ENCODE measurements at regions not wholly inside any gene's neighbourhood (a gene's known extent, or its start where the extent isn't known, plus 50 kb on each side); places are given as distances from the start of the nearest gene placed in this dataset.

DNA sequence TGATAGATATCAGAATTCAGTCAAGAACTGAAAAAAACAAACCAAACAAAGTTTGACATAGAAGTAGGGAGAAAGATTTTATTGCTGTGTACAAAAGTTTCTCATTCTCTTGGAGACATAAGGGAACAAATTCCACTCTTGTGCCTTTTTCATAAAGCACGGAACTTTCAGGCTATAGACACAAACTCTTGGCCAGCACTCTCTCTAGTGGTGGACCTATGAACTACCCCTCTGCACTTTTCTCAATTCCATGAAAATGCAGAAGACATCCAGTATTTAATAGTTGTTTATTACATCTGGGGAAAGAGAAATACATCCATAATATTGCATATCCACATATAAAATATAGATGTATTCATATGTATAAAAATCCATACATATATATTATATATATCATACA, 291.6 kb upstream of the HS3ST1 start:
- Histone ChIP-seq H3K4me3 (replicated peaks in 1 of 2; ENCODE audit: low read depth in 1 of 2, low read length in 2 of 2) (no peak overlapping the region), H3K9ac (ENCODE audit: low read length) (peak overlapping the region; percentile 23; the same call in 1 of the 2 replicates), H3K9me2 (ENCODE audit: insufficient read depth) (no peaks in the 10 kb centered on the region), H3K27ac (ENCODE audit: low read depth, low read length) (peak overlapping the region; percentile 45), H3K4me1 (ENCODE audit: control insufficient read depth in 1 of 2, insufficient read depth in 2 of 2, low read length in 2 of 2) (peaks cover 5 to 47% of the 10 kb centered on the region in 2 experiments; a peak in 3 of 4 replicates), H3K9me3 (ENCODE audit: control insufficient read depth in 1 of 2, insufficient read depth in 1 of 2, low read depth in 1 of 2, low read length in 2 of 2) (peaks cover 0 to 6% of the 10 kb centered on the region in 2 experiments; a peak in 1 of 4 replicates), H3K27me3 (ENCODE audit: insufficient read depth, low read length) (no peaks in the 10 kb centered on the region), H4K20me1 (ENCODE audit: insufficient read depth) (no peaks in the 10 kb centered on the region), H3K79me2 (ENCODE audit: insufficient read depth, low read length) (peaks cover 7% of the 10 kb centered on the region; the same call in 1 of the 2 replicates), H3K36me3 (ENCODE audit: control insufficient read depth in 1 of 2, insufficient read depth in 2 of 2, low read length in 2 of 2) (peaks cover 0 to 37% of the 10 kb centered on the region in 2 experiments; a peak in 2 of 4 replicates), H2AFZ (ENCODE audit: low read depth, low read length, poor library complexity, severe bottlenecking) (peak overlapping the region; percentile 79), H3K4me2 (ENCODE audit: low read length) (peak overlapping the region; percentile 17; the same call in 1 of the 2 replicates)
- no TSS peak for BruUV-seq (replicated peaks)
- POLR2A ChIA-PET, result interaction anchor here (1.2 to 1.3 kb wide), 3 partner anchors 85 to 291 kb away, joined by 3 to 9 read pairs (median 4); partner anchors contain the start of gene HS3ST1
- no peak for DNase-seq (ENCODE audit: low read depth, low spot score)
- RAD21 ChIA-PET (ENCODE audit: low non-redundant PET in 1 of 2, low total read pairs in 2 of 2, uncharacterized antibody in 2 of 2, unreplicated experiment in 2 of 2), result no interaction called here
- ATAC-seq, result peak; percentile 82
- CTCF ChIA-PET, result interaction anchor here (1.2 kb wide), 1 partner anchor 8 kb away, joined by 3 read pairs; no protein-coding TSS in a partner anchor
- intact Hi-C loops (cut with micrococcal nuclease), result loop anchor here (2.0 to 5.0 kb wide), 3 partner anchors 93 to 1137 kb away; no protein-coding TSS in a partner anchor
- TF ChIP-seq SP1 (IDR thresholded peaks at IDR 0.05; ENCODE audit: low read depth) (no peak), TCF7L2 (IDR thresholded peaks at IDR 0.05; ENCODE audit: borderline replicate concordance, extremely low read depth, insufficient read depth, insufficient read length) (no peak), ZNF274 (IDR thresholded peaks at IDR 0.05; ENCODE audit: low read depth, low read length) (no peak), FOSL1 (IDR thresholded peaks at IDR 0.05; ENCODE audit: low read depth) (no peak), EZH2 (IDR thresholded peaks at IDR 0.05) (no peak), SRF (IDR thresholded peaks at IDR 0.05; ENCODE audit: low read depth) (no peak), ZFX (IDR thresholded peaks at IDR 0.05) (no peak), RAD21 (IDR thresholded peaks at IDR 0.05; ENCODE audit: low read depth) (peak; percentile 92), CBX3 (IDR thresholded peaks at IDR 0.05; ENCODE audit: low read depth) (peak; percentile 63; the same call in 1 of the 2 replicates), EGR1 (IDR thresholded peaks at IDR 0.05; ENCODE audit: low read depth) (0 out of 2 replicates have a peak, but pooled peaks have one; percentile 15)
- TF ChIP-seq, protein P1, sequence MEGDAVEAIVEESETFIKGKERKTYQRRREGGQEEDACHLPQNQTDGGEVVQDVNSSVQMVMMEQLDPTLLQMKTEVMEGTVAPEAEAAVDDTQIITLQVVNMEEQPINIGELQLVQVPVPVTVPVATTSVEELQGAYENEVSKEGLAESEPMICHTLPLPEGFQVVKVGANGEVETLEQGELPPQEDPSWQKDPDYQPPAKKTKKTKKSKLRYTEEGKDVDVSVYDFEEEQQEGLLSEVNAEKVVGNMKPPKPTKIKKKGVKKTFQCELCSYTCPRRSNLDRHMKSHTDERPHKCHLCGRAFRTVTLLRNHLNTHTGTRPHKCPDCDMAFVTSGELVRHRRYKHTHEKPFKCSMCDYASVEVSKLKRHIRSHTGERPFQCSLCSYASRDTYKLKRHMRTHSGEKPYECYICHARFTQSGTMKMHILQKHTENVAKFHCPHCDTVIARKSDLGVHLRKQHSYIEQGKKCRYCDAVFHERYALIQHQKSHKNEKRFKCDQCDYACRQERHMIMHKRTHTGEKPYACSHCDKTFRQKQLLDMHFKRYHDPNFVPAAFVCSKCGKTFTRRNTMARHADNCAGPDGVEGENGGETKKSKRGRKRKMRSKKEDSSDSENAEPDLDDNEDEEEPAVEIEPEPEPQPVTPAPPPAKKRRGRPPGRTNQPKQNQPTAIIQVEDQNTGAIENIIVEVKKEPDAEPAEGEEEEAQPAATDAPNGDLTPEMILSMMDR (IDR thresholded peaks at IDR 0.05 in 2 of 3, conservative IDR thresholded peaks at IDR 0.05 in 1 of 3; ENCODE audit: borderline replicate concordance in 1 of 3, insufficient read depth in 1 of 3, low read depth in 2 of 3, low read length in 2 of 3), result peak; percentile 48 to 77 (median 74); a peak in 5 of 6 replicates
